AG04449 (cell line): ENCODE measurements at regions not wholly inside any gene's neighbourhood (a gene's known extent, or its start where the extent isn't known, plus 50 kb on each side); places are given as distances from the start of the nearest gene placed in this dataset.

Experiments
- CTCF ChIA-PET: fragments of 350-600 bp; formaldehyde crosslinking; extraction: SDS; loops from one replicate; lab custom pipeline; 2021; ENCODE audit warnings: antibody characterized with exemption; lab: Yijun Ruan, JAX
- POLR2A ChIA-PET: fragments of 400-600, 350-600 bp; formaldehyde crosslinking; extraction: SDS; loops from one replicate; lab custom pipeline; 2020; ENCODE audit warnings: antibody characterized with exemption, inconsistent platforms; lab: Yijun Ruan, JAX
- DNase-seq: peaks from one replicate; pipeline ENCODE4 v3.0.0-alpha.2; 2010; ENCODE audit warnings: low read depth, low spot score
- H3K4me3 ChIP-seq: 2 replicates; pipeline ENCODE4 v1.5.1; 2011; ENCODE audit warnings: low read depth, mild to moderate bottlenecking, control low read depth, low read length
- TF ChIP-seq, protein P1 (sequence below): IDR thresholded peaks from one replicate; pipeline ENCODE4 v1.5.1; 2011; ENCODE audit warnings: mild to moderate bottlenecking, moderate library complexity, low read length, control low read depth, inconsistent platforms; ENCODE audit not compliant: insufficient read depth; ENCODE audit errors: missing control alignments

DNA sequence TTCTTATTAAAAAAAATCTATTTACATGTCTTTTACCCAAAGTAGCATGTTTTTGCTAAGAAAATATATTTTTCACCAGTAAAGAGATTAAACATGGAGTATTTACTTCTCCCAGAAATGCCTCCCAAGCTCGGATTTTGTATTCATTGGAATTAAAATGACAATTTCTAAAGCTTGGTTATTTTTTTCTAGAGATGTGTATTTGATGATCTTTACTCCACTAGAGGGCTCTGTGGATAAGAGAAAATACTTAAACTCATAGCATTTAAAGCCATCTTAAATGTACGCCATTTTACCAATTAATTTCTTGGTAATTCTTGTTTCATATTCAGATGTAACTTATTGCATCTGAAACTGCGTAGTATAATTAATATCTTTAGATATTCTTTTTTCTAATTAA, 461.4 kb downstream of the GALR1 start:
- no peak overlapping the region for H3K4me3 ChIP-seq
- CTCF ChIA-PET, result no interaction called here
- TF ChIP-seq, protein P1, sequence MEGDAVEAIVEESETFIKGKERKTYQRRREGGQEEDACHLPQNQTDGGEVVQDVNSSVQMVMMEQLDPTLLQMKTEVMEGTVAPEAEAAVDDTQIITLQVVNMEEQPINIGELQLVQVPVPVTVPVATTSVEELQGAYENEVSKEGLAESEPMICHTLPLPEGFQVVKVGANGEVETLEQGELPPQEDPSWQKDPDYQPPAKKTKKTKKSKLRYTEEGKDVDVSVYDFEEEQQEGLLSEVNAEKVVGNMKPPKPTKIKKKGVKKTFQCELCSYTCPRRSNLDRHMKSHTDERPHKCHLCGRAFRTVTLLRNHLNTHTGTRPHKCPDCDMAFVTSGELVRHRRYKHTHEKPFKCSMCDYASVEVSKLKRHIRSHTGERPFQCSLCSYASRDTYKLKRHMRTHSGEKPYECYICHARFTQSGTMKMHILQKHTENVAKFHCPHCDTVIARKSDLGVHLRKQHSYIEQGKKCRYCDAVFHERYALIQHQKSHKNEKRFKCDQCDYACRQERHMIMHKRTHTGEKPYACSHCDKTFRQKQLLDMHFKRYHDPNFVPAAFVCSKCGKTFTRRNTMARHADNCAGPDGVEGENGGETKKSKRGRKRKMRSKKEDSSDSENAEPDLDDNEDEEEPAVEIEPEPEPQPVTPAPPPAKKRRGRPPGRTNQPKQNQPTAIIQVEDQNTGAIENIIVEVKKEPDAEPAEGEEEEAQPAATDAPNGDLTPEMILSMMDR, result no peak
- POLR2A ChIA-PET, result no interaction called here
- no peak for DNase-seq

DNA sequence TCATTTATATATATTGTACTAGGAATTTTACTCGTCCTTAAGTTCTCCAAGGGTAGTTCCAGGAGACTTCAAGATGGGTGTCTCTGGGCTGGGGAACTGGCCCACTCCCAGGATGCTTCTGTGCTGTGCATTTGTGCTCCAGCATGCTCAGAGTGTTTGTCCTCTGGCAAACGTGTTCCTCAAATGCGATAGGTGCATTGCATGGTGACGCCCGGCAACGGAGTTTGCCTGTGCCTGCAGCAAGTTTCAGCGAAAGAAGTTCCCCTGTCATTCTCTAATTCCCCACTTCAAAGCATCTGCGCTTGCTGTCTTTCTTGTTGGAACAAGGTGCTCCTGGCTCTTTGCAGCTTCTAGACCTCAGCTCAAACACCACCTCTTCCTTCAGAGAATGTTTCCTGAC, 465.1 kb downstream of the GALR1 start:
- DNase-seq, result no peak
- POLR2A ChIA-PET, result no interaction called here
- TF ChIP-seq, protein P1, result no peak
- CTCF ChIA-PET, result no interaction called here
- no peak overlapping the region for H3K4me3 ChIP-seq

DNA sequence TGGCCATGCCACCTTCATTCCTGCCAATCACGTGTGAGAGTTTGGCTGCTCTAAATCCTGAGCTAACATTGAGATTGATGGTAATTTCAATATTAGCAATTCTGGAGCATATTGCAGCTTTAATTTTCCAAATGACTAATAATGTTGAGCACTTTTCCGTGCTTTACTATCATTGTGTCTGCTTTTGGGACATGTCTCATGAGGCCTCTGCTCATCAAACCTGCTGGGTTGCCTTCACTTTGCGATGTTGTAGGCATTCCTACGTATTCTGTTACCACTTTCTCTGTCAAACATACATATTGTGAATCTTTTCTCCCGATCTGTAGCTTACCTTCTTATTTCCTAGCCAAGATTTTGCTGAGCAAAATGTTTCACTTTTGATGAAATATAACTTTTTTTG, 466.6 kb downstream of the GALR1 start:
- no peak overlapping the region for H3K4me3 ChIP-seq
- TF ChIP-seq, protein P1, result no peak
- POLR2A ChIA-PET, result no interaction called here
- CTCF ChIA-PET, result no interaction called here
- DNase-seq, result no peak

DNA sequence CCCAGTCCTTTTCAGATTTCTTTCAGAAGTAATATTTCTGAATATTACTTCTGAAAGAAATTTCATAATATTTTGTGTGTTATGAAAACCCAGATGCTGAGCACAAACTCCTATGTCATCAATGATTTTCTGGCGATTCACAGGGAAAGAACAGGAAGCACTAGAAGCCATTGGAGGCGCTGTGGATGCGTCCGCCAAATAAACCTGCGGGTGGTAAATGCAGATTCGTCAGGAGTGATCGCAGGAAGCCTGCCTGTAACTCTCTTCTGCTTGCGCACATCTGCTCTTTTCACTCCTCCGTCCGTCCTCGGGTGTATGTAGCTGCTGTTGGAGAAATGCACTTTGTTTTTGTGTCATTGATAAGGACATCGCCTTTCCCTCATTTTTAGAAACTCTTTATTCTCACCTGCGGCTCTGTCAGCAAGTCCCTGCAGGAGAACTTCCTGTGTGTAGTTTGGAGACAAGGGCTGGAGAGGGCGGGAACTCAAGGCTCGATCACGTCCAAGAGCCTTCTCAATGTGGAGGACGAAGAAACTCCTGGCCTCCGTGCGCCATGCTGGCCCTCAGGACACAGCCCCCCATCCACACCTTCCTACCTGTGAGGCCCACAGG, 483.8 kb downstream of the GALR1 start:
- ChIA-PET POLR2A (no interaction called here), CTCF (no interaction called here)
- DNase-seq, result no peak
- TF ChIP-seq, protein P1, result no peak
- no peak overlapping the region for H3K4me3 ChIP-seq

DNA sequence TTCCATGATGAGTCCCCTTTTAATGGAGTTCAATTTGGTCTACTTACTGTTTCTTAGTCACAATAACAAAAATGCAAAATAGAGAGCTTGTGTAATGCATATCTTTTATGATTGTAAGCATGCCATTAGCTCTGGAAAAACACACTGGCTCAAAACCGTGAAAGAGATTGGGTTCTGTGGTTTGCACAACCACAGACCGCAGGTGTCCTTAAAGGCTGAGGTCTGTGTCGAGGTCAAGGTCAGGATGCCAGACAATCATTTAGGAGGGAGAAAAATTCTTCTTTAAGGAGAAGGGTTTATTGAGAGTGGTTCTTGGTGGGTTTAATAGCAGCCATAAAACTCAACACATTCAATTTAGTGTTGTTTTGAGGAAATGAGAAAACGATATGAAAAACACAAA, 487.2 kb downstream of the GALR1 start:
- ChIA-PET CTCF (no interaction called here), POLR2A (no interaction called here)
- no peak for DNase-seq
- TF ChIP-seq, protein P1, result no peak
- no peak overlapping the region for H3K4me3 ChIP-seq

DNA sequence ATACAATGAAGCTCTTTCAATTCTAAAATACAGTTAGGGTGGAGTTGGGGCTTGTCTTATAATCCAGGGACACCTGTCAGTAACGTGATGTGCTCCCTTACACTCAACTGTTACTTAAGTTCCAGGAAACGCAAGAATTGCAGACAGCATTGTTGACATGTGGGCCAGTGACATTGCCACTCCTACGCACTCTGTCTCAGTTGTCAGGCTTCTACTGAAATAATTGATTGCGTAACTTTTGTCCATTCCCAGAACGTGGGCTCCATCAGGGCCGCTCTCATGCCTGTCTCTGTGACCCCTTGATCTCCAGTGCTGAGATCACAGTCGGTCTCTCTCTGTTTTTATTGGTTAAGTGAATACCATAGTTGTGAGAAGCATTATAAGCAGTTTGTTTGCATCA, 487.8 kb downstream of the GALR1 start:
- no peak overlapping the region for H3K4me3 ChIP-seq
- ChIA-PET CTCF (no interaction called here), POLR2A (no interaction called here)
- TF ChIP-seq, protein P1, result no peak
- no peak for DNase-seq
